GM18505 (cell line): ENCODE measurements at regions not wholly inside any gene's neighbourhood (a gene's known extent, or its start where the extent isn't known, plus 50 kb on each side); places are given as distances from the start of the nearest gene placed in this dataset.
"Not testable (repeated sequence)": the region's sequence is repeated elsewhere in the genome, so short reads cannot be mapped to it uniquely, and the experiment has no call there.

Source experiments
- ATAC-seq: cut with Tn5 transposase; IDR thresholded peaks from one replicate; pipeline ENCODE4 v1.9.1; 2021; ENCODE audit not compliant: unreplicated experiment
- POLR2A ChIP-seq: IDR thresholded peaks from 4 replicates; pipeline ENCODE4 v1.6.1; 2011; ENCODE audit warnings: borderline replicate concordance; ENCODE audit not compliant: insufficient read depth, insufficient read length; ENCODE audit errors: extremely low read depth

- no peak for TF ChIP-seq POLR2A
- no peak for ATAC-seq
These were observed 280.4 kb downstream of the ALDH8A1 start for GRCh38 chr6:134669485-134669884.

GRCh38 chr6:134667111-134667510 is 282.8 kb downstream of the ALDH8A1 start:
- ATAC-seq, result no peak
- no peak for TF ChIP-seq POLR2A

GRCh38 chr6:134666125-134666524 is 283.8 kb downstream of the ALDH8A1 start:
- ATAC-seq, result no peak
- no peak for TF ChIP-seq POLR2A

GRCh38 chr6:134665029-134665723 is 284.7 kb downstream of the ALDH8A1 start:
- no peak for TF ChIP-seq POLR2A
- ATAC-seq, result no peak

- no peak for TF ChIP-seq POLR2A
- no peak for ATAC-seq
These were observed 285.9 kb downstream of the ALDH8A1 start for GRCh38 chr6:134663800-134664535.

GRCh38 chr6:134663356-134663755 is 286.5 kb downstream of the ALDH8A1 start:
- ATAC-seq, result no peak
- TF ChIP-seq POLR2A, result no peak

- ATAC-seq, result no peak
- no peak for TF ChIP-seq POLR2A
These were observed 287.7 kb downstream of the ALDH8A1 start for GRCh38 chr6:134662077-134662700.

- ATAC-seq, result not testable (repeated sequence)
These were observed 290.0 kb downstream of the ALDH8A1 start for GRCh38 chr6:134659885-134660284.

- no peak for ATAC-seq
- no peak for TF ChIP-seq POLR2A
These were observed 291.3 kb downstream of the ALDH8A1 start for GRCh38 chr6:134658596-134658995.

- no peak for ATAC-seq
- no peak for TF ChIP-seq POLR2A
These were observed 292.0 kb downstream of the ALDH8A1 start for GRCh38 chr6:134657751-134658527.

GRCh38 chr6:134657343-134657742 is 292.6 kb downstream of the ALDH8A1 start:
- no peak for TF ChIP-seq POLR2A
- ATAC-seq, result no peak

- ATAC-seq, result no peak
- TF ChIP-seq POLR2A, result no peak
These were observed 295.1 kb downstream of the ALDH8A1 start for GRCh38 chr6:134654751-134655150.

- TF ChIP-seq POLR2A, result no peak
- no peak for ATAC-seq
These were observed 298.4 kb downstream of the ALDH8A1 start for GRCh38 chr6:134651519-134651918.

GRCh38 chr6:134647861-134648260 is 302.0 kb downstream of the ALDH8A1 start:
- ATAC-seq, result no peak
- no peak for TF ChIP-seq POLR2A

- TF ChIP-seq POLR2A, result no peak
- ATAC-seq, result no peak
These were observed 307.1 kb downstream of the ALDH8A1 start for GRCh38 chr6:134642819-134643218.
